ENCODE measurements at regions not wholly inside any gene's neighbourhood (a gene's known extent, or its start where the extent isn't known, plus 50 kb on each side); places are given as distances from the start of the nearest gene placed in this dataset.

DNA sequence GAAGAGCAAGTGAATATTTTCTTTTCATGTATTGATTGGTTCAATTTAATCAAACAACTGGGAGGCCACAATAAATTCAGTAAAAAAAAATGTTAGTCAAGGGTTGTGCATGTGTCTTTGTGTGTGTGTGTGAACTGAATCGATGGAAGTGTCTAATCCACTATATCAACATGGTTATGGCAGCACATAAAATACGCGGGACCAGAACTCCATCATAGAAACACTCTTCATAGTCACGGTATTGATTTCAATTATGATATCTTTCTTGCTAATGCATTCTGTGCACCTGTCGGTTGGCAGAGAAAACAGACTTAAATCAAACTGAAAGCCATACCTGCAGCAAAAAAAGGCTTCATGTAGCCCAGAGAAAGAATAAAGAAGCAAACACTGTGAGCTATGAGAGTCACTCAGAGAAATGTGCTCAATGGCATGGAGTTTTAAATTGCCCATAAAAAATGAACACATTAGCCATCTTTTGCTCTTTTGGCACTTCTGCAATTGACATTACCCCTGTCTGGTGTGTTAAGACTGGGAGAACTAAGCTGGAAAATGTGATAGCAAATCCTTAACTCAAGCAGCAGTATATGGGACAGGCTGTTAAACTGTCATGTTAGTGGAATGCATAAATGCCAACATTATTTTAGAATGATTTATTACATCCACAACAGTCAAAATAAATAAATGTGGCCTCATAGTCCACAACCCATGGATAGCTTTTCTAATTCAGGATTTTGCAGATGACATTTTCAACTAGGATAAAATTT lies 642.4 kb upstream of the C9orf72 start:
- no peak for DNase-seq
- Histone ChIP-seq H4K20me1 (ENCODE audit: insufficient read depth, low read length) (no peaks in the 10 kb centered on the region), H3K4me1 (ENCODE audit: low read length) (peaks cover 23% of the 10 kb centered on the region), H3K27me3 (replicated peaks; ENCODE audit: insufficient read depth, low read length) (no peaks in the 10 kb centered on the region), H3K9me2 (replicated peaks; ENCODE audit: insufficient read depth, low read length) (no peaks in the 10 kb centered on the region), H3K4me3 (ENCODE audit: low read length) (no peak overlapping the region), H2AFZ (ENCODE audit: low read length) (no peak overlapping the region), H3K79me2 (ENCODE audit: low read length) (no peaks in the 10 kb centered on the region), H3K9ac (ENCODE audit: low read length) (no peak overlapping the region), H3F3A (ENCODE audit: insufficient read depth, low read length) (peaks cover 5% of the 10 kb centered on the region; the same call in 1 of the 2 replicates), H3K4me2 (ENCODE audit: low read depth, low read length) (no peak overlapping the region), H3K9me3 (replicated peaks; ENCODE audit: insufficient read depth, low read length) (no peaks in the 10 kb centered on the region), H3K36me3 (replicated peaks; ENCODE audit: insufficient read depth, low read length) (no peaks in the 10 kb centered on the region; the same call in 1 of the 2 replicates), H3K27ac (ENCODE audit: low read length) (no peak overlapping the region)
- TF ChIP-seq EZH2 (optimal IDR thresholded peaks at IDR 0.05; ENCODE audit: low read depth, low read length) (no peak), EZH2phosphoT487 (IDR thresholded peaks at IDR 0.05; ENCODE audit: low read length) (no peak)
- TF ChIP-seq, protein P1, sequence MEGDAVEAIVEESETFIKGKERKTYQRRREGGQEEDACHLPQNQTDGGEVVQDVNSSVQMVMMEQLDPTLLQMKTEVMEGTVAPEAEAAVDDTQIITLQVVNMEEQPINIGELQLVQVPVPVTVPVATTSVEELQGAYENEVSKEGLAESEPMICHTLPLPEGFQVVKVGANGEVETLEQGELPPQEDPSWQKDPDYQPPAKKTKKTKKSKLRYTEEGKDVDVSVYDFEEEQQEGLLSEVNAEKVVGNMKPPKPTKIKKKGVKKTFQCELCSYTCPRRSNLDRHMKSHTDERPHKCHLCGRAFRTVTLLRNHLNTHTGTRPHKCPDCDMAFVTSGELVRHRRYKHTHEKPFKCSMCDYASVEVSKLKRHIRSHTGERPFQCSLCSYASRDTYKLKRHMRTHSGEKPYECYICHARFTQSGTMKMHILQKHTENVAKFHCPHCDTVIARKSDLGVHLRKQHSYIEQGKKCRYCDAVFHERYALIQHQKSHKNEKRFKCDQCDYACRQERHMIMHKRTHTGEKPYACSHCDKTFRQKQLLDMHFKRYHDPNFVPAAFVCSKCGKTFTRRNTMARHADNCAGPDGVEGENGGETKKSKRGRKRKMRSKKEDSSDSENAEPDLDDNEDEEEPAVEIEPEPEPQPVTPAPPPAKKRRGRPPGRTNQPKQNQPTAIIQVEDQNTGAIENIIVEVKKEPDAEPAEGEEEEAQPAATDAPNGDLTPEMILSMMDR (IDR thresholded peaks at IDR 0.05; ENCODE audit: low read length), result no peak

DNA sequence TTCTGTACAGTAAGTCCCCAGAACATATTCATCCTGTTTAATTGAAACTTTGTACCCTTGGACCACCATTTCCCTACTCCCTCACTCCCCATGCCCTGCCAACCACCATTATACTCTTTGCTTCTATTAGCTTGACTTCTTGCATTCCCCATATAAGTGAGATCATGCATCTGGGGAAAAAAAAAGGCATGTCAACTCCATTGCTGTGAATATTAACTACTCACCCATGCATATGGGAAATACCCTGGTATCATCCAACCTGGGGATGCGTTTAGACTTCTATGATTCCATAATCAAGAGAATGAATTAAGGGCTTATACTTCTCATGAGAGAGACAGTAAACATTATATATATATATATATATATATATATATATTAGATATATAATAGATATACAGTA lies 659.4 kb upstream of the C9orf72 start:
- H3K4me2 ChIP-seq (ENCODE audit: low read depth, low read length), result no peak overlapping the region
- no peak for DNase-seq
- no peak overlapping the region for H3K27ac ChIP-seq (ENCODE audit: low read length)
- H3K4me1 ChIP-seq (ENCODE audit: low read length), result peaks cover 7% of the 10 kb centered on the region
- no peak overlapping the region for H3K9ac ChIP-seq (ENCODE audit: low read length)
- no peaks in the 10 kb centered on the region for H3K79me2 ChIP-seq (ENCODE audit: low read length)
- no peaks in the 10 kb centered on the region for H3F3A ChIP-seq (ENCODE audit: insufficient read depth, low read length)
- no peaks in the 10 kb centered on the region for H3K36me3 ChIP-seq (replicated peaks; ENCODE audit: insufficient read depth, low read length)
- TF ChIP-seq EZH2phosphoT487 (IDR thresholded peaks at IDR 0.05; ENCODE audit: low read length) (no peak), EZH2 (optimal IDR thresholded peaks at IDR 0.05; ENCODE audit: low read depth, low read length) (no peak)
- TF ChIP-seq, protein P1 (IDR thresholded peaks at IDR 0.05; ENCODE audit: low read length), result no peak
- no peak overlapping the region for H3K4me3 ChIP-seq (ENCODE audit: low read length)
- no peaks in the 10 kb centered on the region for H3K27me3 ChIP-seq (replicated peaks; ENCODE audit: insufficient read depth, low read length)
- no peaks in the 10 kb centered on the region for H4K20me1 ChIP-seq (ENCODE audit: insufficient read depth, low read length)
- no peaks in the 10 kb centered on the region for H3K9me2 ChIP-seq (replicated peaks; ENCODE audit: insufficient read depth, low read length)
- H2AFZ ChIP-seq (ENCODE audit: low read length), result no peak overlapping the region
- H3K9me3 ChIP-seq (replicated peaks; ENCODE audit: insufficient read depth, low read length), result no peaks in the 10 kb centered on the region

DNA sequence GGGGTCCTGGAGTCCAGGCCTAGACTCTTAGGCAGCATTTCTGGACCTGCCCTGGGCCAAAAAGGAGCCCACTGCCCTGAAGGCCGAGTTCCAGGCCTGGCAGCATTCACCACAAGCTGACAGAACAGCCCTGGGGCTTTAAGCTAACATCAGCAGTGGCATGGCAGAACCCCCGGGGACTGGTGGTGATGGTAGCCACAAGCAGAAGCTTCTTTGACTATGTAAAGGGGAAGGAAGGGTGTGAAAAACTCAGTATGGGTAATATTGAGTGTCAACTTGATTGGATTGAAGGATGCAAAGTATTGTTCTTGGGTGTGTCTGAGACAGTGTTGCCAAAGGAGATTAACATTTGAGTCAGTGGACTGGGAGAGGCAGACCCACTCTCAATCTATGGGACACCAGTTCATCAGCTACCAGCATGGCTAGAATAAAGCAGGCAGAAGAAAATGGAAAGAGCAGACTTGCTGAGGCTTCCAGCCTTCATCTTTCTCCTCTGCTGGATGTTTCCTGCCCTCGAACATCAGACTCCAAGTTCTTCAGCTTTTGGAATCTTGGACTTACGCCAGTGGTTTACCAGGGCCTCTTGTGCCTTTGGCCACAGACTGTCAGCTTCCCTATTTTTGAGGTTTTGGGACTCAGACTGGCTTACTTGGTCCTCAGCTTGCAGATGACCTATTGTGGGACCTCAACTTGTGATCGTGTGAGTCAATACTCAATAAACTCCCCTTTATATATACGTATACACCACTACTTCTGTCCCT lies 661.0 kb upstream of the C9orf72 start:
- TF ChIP-seq, protein P1 (IDR thresholded peaks at IDR 0.05; ENCODE audit: low read length), result no peak
- TF ChIP-seq EZH2 (optimal IDR thresholded peaks at IDR 0.05; ENCODE audit: low read depth, low read length) (no peak), EZH2phosphoT487 (IDR thresholded peaks at IDR 0.05; ENCODE audit: low read length) (no peak)
- H3K27ac ChIP-seq (ENCODE audit: low read length), result no peak overlapping the region

More for the DNA sequence above, 661.0 kb upstream of the C9orf72 start:
- no peaks in the 10 kb centered on the region for H3F3A ChIP-seq (ENCODE audit: insufficient read depth, low read length)
- DNase-seq, result no peak
- H3K27me3 ChIP-seq (replicated peaks; ENCODE audit: insufficient read depth, low read length), result no peaks in the 10 kb centered on the region
- no peak overlapping the region for H3K4me3 ChIP-seq (ENCODE audit: low read length)
- no peaks in the 10 kb centered on the region for H3K9me2 ChIP-seq (replicated peaks; ENCODE audit: insufficient read depth, low read length)
- no peaks in the 10 kb centered on the region for H3K9me3 ChIP-seq (replicated peaks; ENCODE audit: insufficient read depth, low read length)
- H3K9ac ChIP-seq (ENCODE audit: low read length), result no peak overlapping the region
- H3K36me3 ChIP-seq (replicated peaks; ENCODE audit: insufficient read depth, low read length), result no peaks in the 10 kb centered on the region
- H2AFZ ChIP-seq (ENCODE audit: low read length), result no peak overlapping the region
- no peaks in the 10 kb centered on the region for H4K20me1 ChIP-seq (ENCODE audit: insufficient read depth, low read length)
- no peaks in the 10 kb centered on the region for H3K79me2 ChIP-seq (ENCODE audit: low read length)
- no peak overlapping the region for H3K4me2 ChIP-seq (ENCODE audit: low read depth, low read length)
- H3K4me1 ChIP-seq (ENCODE audit: low read length), result peaks cover 7% of the 10 kb centered on the region
